Keratinocyte (primary cell): ENCODE measurements at regions not wholly inside any gene's neighbourhood (a gene's known extent, or its start where the extent isn't known, plus 50 kb on each side); places are given as distances from the start of the nearest gene placed in this dataset.

Source experiments
- CTCF ChIP-seq, 3 experiments: IDR thresholded peaks in 1 of 3; conservative IDR thresholded peaks in 1 of 3; optimal IDR thresholded peaks in 1 of 3; 2 replicates in 2 of 3; 3 replicates in 1 of 3; pipeline versions ENCODE3 to v1.5.1; 2011; ENCODE audit warnings: low read length in 3 of 3, mild to moderate bottlenecking in 3 of 3, moderate library complexity in 2 of 3, control low read depth in 1 of 3, inconsistent platforms in 1 of 3; ENCODE audit not compliant: insufficient read depth in 2 of 3; ENCODE audit errors: extremely low read depth in 1 of 3
- EZH2 ChIP-seq: IDR thresholded peaks from one replicate; pipeline ENCODE4 v1.6.1; 2012; ENCODE audit warnings: inconsistent platforms, mild to moderate bottlenecking, low read length, moderate library complexity

GRCh38 chr3:182393151-182393550 is 400.2 kb upstream of the ATP11B start:
- TF ChIP-seq CTCF (optimal IDR thresholded peaks at IDR 0.05 in 1 of 3, IDR thresholded peaks at IDR 0.05 in 1 of 3, conservative IDR thresholded peaks at IDR 0.05 in 1 of 3; ENCODE audit: extremely low read depth in 1 of 3, insufficient read depth in 2 of 3, low read length in 3 of 3) (no peak), EZH2 (no peak)
